ENCODE measurements at regions not wholly inside any gene's neighbourhood (a gene's known extent, or its start where the extent isn't known, plus 50 kb on each side); places are given as distances from the start of the nearest gene placed in this dataset.

- H3K4ac ChIP-seq (ENCODE audit: low read depth, low read length): no peak overlapping the region
- H3K9me3 ChIP-seq (ENCODE audit: control insufficient read depth, low read depth, low read length): no peaks in the 10 kb centered on the region
- no peak overlapping the region for H4K5ac ChIP-seq (ENCODE audit: insufficient read length, low read depth, low read length)
- H4K8ac ChIP-seq (replicated peaks; ENCODE audit: insufficient read length, low read depth, low read length): no peak overlapping the region
- no peak overlapping the region for H4K91ac ChIP-seq (ENCODE audit: insufficient read length, low read depth, low read length)
- no peak overlapping the region for H3K27ac ChIP-seq (ENCODE audit: insufficient read length, low read depth, low read length)
- H3K79me2 ChIP-seq (ENCODE audit: insufficient read depth, low read length): no peaks in the 10 kb centered on the region
- no peak overlapping the region for H3K9ac ChIP-seq (ENCODE audit: extremely low read depth, insufficient read length, low read length)
- Mint-ChIP-seq H3K27me3 (ENCODE audit: low read depth) (no peaks in the 10 kb centered on the region), H3K9me3 (peaks cover 4 to 12% of the 10 kb centered on the region in 2 experiments), H3K27ac (no peak overlapping the region; a peak in 2 of 7 replicates), H3K4me1 (peaks cover 9 to 16% of the 10 kb centered on the region in 2 experiments), H3K4me3 (no peak overlapping the region), H3K36me3 (ENCODE audit: insufficient read depth in 1 of 3, low read depth in 3 of 3) (peaks cover 0 to 6% (median 0%) of the 10 kb centered on the region in 3 experiments; a peak in 1 of 7 replicates)
- no peak overlapping the region for H3K14ac ChIP-seq (ENCODE audit: insufficient read depth, low read length)
- H3K56ac ChIP-seq (ENCODE audit: insufficient read length, low read depth, low read length): no peak overlapping the region
- H2AFZ ChIP-seq (ENCODE audit: low read length): no peak overlapping the region
- H3K18ac ChIP-seq (ENCODE audit: insufficient read length, low read depth, low read length): no peak overlapping the region
- H3K4me2 ChIP-seq (ENCODE audit: insufficient read depth, insufficient read length, low read length): no peak overlapping the region
- no peak overlapping the region for H2BK12ac ChIP-seq (ENCODE audit: insufficient read length, low read depth, low read length)
- no peak overlapping the region for H2AK5ac ChIP-seq (ENCODE audit: insufficient read length, low read length)
- no peak overlapping the region for H2BK5ac ChIP-seq (ENCODE audit: insufficient read length, low read length)
- no peak overlapping the region for H3T11ph ChIP-seq (ENCODE audit: low read length)
- no peak overlapping the region for H2BK120ac ChIP-seq (ENCODE audit: low read depth, low read length, poor library complexity, severe bottlenecking)
- H3K27me3 ChIP-seq (ENCODE audit: insufficient read depth, low read length): no peaks in the 10 kb centered on the region
- H3K23ac ChIP-seq (ENCODE audit: insufficient read length, low read depth, low read length): no peak overlapping the region
- no CpG with 5 or more reads among the region's 2 CpGs for WGBS (ENCODE audit: extremely low coverage, insufficient read length, low lambda C conversion rate)
- no peaks in the 10 kb centered on the region for H3K79me1 ChIP-seq (ENCODE audit: insufficient read depth, low read depth, low read length, poor library complexity, severe bottlenecking)
- DNase-seq: no peak
- H2BK20ac ChIP-seq (ENCODE audit: low read depth, low read length, poor library complexity, severe bottlenecking): no peak overlapping the region
- no peak for TF ChIP-seq CTCF (conservative IDR thresholded peaks at IDR 0.05)
- H3K4me1 ChIP-seq (ENCODE audit: insufficient read depth, low read length): no peaks in the 10 kb centered on the region
- no peaks in the 10 kb centered on the region for H3K23me2 ChIP-seq (ENCODE audit: insufficient read length, low read depth, low read length, poor library complexity, severe bottlenecking)
- H2BK15ac ChIP-seq (ENCODE audit: low read depth, low read length): no peak overlapping the region
- no peaks in the 10 kb centered on the region for H4K20me1 ChIP-seq (ENCODE audit: control insufficient read depth, insufficient read depth, insufficient read length)
Measured at GRCh38 chr4:133638751-133639150, 489.7 kb downstream of the PCDH10 start.

Measured in H9 (cell line).